ENCODE measurements at regions not wholly inside any gene's neighbourhood (a gene's known extent, or its start where the extent isn't known, plus 50 kb on each side); places are given as distances from the start of the nearest gene placed in this dataset.
"Not testable (repeated sequence)": the region's sequence is repeated elsewhere in the genome, so short reads cannot be mapped to it uniquely, and the experiment has no call there.

GRCh38 chr3:6394944-6395343, 466.0 kb upstream of the GRM7 start:
- FAIRE-seq: no peak

GRCh38 chr3:6396631-6397030, 464.3 kb upstream of the GRM7 start:
- DNase-seq (ENCODE audit: low spot score) (no peak), FAIRE-seq (no peak)

More at GRCh38 chr3:6394944-6395343, 466.0 kb upstream of the GRM7 start:
- no peak for DNase-seq (ENCODE audit: low spot score)

GRCh38 chr3:6402666-6403065, 458.2 kb upstream of the GRM7 start:
- not testable (repeated sequence) for FAIRE-seq; DNase-seq (ENCODE audit: low spot score)

- not testable (repeated sequence) for FAIRE-seq; DNase-seq (ENCODE audit: low spot score)
These were observed 454.0 kb upstream of the GRM7 start for GRCh38 chr3:6406923-6407322.

- FAIRE-seq: no peak
These were observed 444.8 kb upstream of the GRM7 start for GRCh38 chr3:6416049-6416661.

GRCh38 chr3:6417174-6417573, 443.7 kb upstream of the GRM7 start:
- no peak for DNase-seq (ENCODE audit: low spot score)
- no peak for FAIRE-seq

More at GRCh38 chr3:6416049-6416661, 444.8 kb upstream of the GRM7 start:
- no peak for DNase-seq (ENCODE audit: low spot score)

- FAIRE-seq (no peak), DNase-seq (ENCODE audit: low spot score) (no peak)
These were observed 442.4 kb upstream of the GRM7 start for GRCh38 chr3:6418485-6418884.

GRCh38 chr3:6421666-6422445, 439.1 kb upstream of the GRM7 start:
- DNase-seq (ENCODE audit: low spot score) (no peak), FAIRE-seq (no peak)

GRCh38 chr3:6425289-6425820, 435.6 kb upstream of the GRM7 start:
- no peak for DNase-seq (ENCODE audit: low spot score)
- no peak for FAIRE-seq

GRCh38 chr3:6428276-6428675, 432.6 kb upstream of the GRM7 start:
- FAIRE-seq; DNase-seq (ENCODE audit: low spot score): not testable (repeated sequence)

GRCh38 chr3:6435951-6436350, 425.0 kb upstream of the GRM7 start:
- DNase-seq (ENCODE audit: low spot score): no peak
- no peak for FAIRE-seq

- DNase-seq (ENCODE audit: low spot score): no peak
- no peak for FAIRE-seq
These were observed 423.3 kb upstream of the GRM7 start for GRCh38 chr3:6437631-6438030.

GRCh38 chr3:6438031-6438430, 422.9 kb upstream of the GRM7 start:
- FAIRE-seq: no peak
- no peak for DNase-seq (ENCODE audit: low spot score)

- FAIRE-seq (no peak), DNase-seq (ENCODE audit: low spot score) (no peak)
These were observed 421.7 kb upstream of the GRM7 start for GRCh38 chr3:6439226-6439625.

GRCh38 chr3:6439824-6440223, 421.1 kb upstream of the GRM7 start:
- no peak for DNase-seq (ENCODE audit: low spot score)
- no peak for FAIRE-seq

GRCh38 chr3:6444888-6445658, 415.8 kb upstream of the GRM7 start:
- FAIRE-seq: no peak
- DNase-seq (ENCODE audit: low spot score): no peak

- no peak for FAIRE-seq
These were observed 413.6 kb upstream of the GRM7 start for GRCh38 chr3:6447166-6447801.

GRCh38 chr3:6448011-6448410, 412.9 kb upstream of the GRM7 start:
- no peak for FAIRE-seq
- DNase-seq (ENCODE audit: low spot score): no peak

More at GRCh38 chr3:6447166-6447801, 413.6 kb upstream of the GRM7 start:
- DNase-seq (ENCODE audit: low spot score): no peak

- FAIRE-seq: no peak
- no peak for DNase-seq (ENCODE audit: low spot score)
These were observed 411.8 kb upstream of the GRM7 start for GRCh38 chr3:6449099-6449498.

- no peak for FAIRE-seq
These were observed 407.9 kb upstream of the GRM7 start for GRCh38 chr3:6452974-6453373.

GRCh38 chr3:6455031-6455430, 405.9 kb upstream of the GRM7 start:
- FAIRE-seq: no peak

More at GRCh38 chr3:6452974-6453373, 407.9 kb upstream of the GRM7 start:
- no peak for DNase-seq (ENCODE audit: low spot score)

More at GRCh38 chr3:6455031-6455430, 405.9 kb upstream of the GRM7 start:
- no peak for DNase-seq (ENCODE audit: low spot score)

All from urothelium cell line (cell line).